ENCODE measurements at regions not wholly inside any gene's neighbourhood (a gene's known extent, or its start where the extent isn't known, plus 50 kb on each side); places are given as distances from the start of the nearest gene placed in this dataset.

DNA sequence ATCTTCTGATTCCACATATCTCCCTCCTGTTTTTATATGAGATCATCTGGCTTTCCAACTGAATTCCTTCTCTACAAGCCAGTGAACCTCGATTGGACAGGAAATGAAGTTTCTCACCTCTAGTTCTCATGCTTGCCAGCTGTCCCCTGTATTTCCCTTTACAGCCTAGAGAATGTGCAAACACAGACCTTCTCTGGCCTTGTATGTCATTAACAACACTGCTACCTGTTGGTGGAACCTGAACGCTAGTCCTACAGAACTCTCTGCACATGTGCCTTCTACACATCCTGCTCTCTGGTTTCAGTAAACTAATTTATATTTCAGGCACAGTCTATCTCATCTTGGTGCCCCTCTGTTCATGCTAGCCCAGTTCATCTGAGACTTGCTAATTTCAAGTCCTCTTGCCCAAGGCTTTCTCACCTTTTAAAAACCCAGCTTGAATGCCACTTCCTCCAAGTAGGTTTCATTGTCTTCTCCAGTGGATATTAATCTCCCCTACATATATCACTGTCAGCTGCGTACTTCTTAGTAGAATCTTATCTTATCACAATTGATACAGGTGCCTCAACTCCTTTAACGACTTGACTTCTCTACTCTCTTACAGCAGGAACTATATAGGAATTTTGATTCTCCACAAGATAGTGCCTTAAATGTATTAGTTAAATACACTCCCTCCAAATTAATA is 549.9 kb downstream of the PLPP3 start:
- DNase-seq: no peak

DNA sequence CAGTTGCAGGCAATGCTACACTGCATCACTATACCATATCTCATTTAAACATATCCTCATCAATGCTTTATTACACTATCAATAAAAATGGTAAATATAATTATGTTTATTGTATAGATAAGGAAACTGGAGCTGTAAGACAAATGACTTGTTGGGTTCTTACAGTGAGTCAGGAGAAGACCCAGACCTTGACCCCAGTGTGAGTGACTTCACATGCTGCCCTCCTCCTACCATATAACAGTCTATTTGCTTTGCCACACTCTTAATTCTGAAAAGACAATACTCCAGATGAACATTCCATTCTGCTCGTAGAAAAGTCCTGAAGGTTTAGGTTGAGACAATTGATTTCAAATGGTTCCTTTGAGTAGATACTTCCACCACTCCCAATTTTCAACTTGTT is 550.5 kb downstream of the PLPP3 start:
- no peak for DNase-seq

DNA sequence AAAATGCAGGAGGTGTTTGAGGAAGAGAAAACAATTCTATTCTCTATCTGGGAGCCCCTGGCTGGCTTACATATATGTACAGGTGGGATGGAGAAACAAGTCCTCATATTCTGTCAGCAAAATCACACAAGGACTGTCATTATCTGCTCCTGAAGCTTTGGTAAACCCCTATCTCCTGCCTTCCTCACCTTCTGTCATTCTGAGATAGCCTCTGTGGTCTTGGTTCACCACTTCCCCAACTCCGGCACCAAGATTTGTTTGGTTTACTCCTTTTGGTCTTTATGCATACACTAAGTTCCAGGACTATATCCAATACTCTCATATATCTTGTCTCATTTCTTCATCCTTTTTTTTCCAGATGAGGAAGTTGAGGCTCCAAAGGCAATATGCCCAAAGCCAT is 551.1 kb downstream of the PLPP3 start:
- no peak for DNase-seq

DNA sequence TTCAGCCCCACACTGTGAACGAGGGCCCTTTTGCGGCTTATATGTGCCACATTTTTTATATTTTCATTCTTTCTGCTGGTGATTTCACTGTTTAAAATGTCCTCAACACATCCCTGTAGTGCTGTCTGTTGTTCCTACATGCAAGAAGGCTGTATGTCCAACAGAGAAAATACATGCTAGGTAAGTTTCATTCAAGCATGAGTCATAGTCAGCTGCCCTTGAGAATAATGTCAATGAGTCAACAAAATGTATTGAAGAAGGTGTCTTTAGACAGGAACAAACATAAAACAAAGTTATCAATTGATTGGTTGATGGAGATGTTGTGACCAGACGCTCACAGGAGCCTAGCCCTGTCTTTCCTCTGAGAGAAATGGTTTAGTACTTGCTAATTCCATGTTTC is 553.4 kb downstream of the PLPP3 start:
- DNase-seq: no peak

DNA sequence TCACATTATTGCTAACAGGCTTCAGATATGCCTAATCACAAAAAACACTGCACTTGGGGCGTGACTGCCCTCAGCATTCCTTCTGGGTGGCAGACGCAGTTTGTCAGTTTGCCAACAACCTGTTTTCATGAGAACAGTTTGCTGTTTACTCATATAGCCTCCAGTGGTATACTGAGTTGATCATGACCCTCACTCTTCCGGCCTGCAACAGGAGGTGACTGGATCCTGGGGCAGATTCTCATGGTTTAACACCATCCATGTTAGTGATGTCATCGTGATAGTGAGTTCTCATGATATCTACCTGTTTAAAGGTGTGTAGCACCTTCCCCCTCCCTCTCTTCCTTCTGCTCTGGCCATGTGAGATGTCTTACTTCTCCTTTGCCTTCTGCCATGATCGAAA is 555.2 kb downstream of the PLPP3 start:
- no peak for DNase-seq

DNA sequence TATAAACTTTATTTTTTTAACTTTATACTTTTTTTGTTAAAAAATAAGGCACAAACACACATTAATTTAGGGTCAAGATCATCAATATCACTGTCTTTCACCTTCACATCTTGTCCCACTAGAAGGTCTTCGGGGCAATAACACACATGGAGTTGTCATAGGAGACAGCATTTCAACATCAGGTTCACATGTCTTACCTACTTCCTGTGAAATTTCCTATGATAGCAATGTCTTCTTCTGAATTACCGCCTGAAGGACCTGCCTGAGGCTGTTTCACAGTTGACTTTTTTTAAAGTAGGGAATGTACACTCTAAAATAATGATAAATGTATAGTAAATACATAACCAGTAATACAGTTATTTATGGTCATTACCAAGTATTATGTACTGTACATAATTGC is 559.4 kb downstream of the PLPP3 start:
- no peak for DNase-seq

DNA sequence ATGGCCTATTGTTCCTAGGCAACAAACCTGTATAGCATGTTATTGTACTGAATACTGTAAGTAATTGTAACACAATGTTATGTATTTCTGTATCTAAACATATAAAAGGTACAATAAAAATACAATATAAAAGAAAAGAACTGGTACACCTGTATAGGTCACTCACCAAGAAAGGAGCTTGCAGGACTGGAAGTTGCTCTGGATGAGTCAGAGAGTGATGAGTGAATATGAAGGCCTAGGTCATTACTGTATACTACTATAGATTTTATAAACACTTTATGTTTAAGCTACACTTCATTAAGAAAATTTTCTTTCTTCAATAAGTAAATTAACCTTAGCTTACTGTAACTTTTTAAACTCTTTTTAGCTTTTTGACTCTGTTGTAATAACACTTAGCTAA is 559.9 kb downstream of the PLPP3 start:
- DNase-seq: no peak

DNA sequence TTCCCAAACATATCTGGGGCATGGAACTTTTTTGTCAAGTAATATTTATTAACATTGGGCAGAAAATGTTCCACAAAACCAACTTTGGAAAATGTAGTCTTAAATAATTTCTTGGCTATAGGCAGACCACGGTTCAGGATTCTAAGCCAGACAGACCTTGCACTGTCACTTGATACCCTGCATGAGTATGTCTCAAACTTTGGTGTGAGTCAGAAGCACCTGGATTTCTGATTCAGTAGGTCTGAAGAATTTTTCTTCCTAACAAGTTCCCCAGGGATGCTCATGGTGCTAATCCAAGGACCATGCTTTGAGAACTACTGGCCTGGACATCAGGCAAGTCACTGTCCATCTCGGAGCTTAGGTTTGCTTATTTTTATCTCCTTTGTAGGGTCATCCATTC is 562.0 kb downstream of the PLPP3 start:
- no peak for DNase-seq

DNA sequence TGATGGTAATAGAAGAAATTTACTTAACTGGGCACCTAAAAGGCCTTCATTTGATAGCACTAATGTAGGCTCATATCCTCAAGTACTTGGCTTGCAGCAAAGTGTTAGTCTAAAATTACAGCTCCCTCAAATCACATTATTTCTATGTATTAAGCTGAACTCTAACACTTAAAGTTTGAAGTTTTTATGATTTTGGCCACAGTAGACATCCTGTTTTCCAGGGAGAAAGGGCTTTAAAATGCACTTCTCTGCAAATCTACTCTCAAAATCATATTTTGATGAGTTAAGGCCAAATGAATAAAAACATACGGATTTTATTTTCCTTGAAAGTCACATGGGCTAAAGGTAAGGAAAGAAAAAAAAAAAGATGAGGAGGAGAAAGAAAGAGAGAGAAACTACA is 575.5 kb downstream of the PLPP3 start:
- DNase-seq: no peak

DNA sequence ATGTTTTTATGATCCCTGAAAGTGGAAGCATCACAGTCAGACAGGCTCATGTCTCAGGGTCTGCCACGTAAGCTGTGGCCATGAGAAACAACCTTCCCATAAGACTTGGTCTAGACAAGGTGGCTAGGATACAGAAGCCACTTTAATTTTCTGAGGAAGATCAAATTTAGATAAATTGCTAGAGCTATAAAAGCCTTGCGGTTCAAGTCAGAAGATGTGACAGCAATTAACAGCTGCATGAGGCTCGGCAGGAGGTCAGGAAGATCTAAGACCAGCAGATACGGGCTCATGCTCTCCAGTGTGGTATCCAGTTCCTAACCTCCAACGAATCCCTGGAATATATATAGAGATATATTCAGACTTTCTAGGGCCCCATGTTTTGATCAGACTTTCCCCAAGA is 577.1 kb downstream of the PLPP3 start:
- peak; percentile 34 for DNase-seq

DNA sequence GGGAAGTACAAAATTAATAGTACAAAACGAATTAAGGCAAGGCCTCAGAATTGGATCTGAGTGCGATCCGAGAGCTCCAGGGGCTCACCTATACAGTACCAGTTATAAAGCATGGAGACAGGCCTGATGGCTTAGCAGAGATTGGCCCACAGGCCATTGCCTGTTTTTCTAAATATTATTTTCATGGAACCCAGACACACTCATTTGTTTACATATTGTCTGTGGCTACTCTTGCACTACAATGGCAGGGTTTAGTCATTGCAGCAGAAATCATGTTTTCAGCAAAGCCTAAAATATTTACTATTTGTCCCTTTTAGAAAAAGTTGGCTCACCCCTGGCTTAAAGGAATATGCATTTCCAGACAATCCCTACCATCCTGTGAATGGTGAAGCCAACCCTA is 578.9 kb downstream of the PLPP3 start:
- no peak for DNase-seq

DNA sequence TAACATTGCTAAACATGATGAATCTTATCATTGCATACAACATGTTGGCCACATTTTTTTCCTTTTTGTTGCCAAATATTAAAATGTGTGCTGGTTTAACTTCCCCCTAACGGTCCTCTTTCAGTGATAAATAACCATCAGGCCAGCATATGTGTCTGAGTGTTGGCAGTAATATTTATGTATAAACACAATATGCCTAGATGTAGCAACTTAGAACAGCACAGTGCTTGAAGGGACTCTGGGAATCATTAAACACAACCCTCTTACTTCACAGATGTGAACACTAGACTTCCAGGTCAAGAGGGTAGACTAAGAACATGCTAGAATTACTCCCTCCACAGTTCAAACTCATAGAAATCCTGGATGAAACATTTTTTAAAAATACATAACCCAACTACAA is 581.8 kb downstream of the PLPP3 start:
- DNase-seq: peak; percentile 42

DNA sequence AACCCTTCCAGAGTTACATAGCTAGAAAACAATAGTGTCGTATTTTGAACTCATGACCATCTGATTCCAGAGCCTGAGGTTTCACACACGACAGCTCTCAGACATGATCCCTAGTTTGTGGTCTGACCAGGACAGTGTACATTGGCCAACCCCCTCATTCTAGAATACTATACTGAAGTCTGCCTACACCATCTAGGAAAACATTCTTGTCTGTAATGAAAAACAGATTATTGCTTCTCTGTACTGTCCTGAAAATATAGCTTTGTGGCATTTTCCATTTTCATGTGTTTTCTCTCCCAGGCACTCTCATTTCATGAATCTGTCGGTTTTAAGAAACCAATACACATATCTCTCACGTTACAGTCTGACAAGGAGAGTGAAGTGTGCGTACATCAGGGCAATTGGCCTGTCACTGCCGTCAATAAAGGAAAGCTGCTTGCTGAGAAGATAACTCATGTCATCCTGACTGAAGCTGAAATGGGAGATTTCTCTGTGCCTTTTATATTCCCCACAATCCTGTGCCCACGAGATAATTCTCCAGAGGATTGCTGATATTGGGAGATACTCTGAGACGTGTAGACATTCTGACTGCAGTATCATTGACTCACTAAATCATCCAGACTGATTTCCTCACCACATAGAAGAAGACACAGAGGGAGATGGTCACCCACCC is 585.6 kb downstream of the PLPP3 start:
- no peak for DNase-seq

DNA sequence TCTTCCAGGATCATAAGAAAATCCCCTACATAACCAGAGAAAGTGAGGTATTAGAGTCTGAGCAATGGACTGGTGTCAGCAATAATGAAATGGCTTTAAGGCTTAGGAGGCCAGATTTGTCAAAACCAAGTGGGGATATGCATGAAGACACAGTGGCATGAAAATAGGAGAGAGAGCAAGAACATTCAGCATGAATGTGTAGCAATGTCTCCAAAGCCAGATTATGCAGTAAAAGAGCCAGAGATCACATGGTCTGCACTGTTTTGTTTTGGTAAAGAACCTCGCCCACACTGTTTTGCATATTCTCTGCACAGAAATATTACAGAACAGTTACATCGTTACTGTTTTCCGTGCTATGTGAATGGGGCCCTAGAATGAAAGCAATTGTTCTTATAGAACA is 589.4 kb downstream of the PLPP3 start:
- peak; percentile 18 for DNase-seq

DNA sequence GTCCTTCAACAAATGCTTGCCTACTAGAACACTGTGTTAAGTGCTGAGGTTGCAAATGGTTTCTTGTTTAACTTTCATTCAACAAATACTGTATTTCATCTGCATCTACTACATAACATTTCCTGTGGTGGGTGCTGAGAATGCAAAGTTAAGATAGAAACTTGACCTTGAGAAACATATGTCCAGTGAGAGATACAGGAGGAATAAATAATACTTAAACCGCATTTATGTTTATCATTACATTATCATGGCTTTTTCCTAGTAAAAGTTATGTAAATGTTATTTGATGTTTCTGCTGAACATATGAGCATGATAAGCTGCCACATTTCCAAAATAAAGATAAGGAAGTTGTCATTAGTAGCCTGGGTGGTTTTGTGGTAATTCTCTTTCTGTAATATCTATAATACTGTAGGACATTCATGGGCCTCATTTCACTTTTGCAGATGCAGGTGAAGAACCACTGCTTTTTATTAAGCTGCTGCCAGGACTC is 590.4 kb downstream of the PLPP3 start:
- no peak for DNase-seq

DNA sequence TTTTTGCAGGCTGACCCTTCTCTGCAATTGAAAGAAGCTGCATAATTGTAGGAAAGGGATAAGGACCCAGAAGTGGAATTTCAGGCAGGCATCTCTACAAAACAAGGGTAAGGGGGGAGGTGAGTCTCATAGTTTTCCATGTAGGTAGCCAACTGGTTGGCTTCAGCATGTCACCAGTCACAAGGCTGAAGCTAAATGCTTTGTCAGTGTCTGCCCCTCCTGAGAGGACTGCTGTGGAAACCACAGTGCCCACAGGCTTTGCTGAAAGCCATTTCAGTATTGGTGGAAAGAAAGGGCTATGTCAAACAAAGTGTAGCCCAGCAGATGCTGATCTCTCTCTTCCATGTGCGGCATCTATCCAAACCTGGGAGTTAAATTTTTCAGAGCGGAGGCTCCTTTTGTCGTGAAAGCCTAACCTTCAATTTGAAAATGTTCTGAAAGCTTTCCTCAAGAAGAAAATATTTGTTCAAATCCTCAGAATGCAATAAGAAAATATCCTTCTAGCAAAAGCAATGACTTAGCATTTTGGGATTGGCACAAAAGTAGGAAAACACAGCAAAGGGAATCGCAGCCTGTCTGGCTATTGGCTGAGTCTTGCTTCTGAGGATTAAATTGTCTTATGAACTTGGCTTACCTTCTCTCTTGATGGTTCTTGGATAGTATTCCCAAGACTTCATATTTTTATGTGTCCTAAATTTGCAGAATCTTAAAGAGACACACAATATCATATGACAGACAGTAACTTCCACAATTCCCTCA is 591.7 kb downstream of the PLPP3 start:
- peak; percentile 67 for DNase-seq

DNA sequence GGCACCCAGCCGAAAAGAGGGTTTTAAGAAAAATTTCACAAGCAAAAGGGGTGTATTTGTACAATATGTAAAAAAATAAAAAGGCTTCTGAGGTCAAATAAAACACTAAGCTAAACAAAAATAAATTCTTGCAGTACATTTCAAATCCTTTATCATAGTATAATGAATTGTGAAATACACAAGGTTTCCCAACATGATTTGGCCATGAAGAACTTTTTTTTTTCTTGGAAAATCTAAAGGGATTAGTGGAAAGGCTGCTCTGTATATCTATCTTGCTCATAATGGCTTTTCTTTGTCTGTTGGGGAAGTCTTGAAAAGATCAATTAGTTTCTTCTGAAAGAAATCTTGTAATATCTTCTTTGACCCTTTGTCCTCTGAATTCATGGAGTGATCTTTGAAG is 593.4 kb downstream of the PLPP3 start:
- DNase-seq: no peak

DNA sequence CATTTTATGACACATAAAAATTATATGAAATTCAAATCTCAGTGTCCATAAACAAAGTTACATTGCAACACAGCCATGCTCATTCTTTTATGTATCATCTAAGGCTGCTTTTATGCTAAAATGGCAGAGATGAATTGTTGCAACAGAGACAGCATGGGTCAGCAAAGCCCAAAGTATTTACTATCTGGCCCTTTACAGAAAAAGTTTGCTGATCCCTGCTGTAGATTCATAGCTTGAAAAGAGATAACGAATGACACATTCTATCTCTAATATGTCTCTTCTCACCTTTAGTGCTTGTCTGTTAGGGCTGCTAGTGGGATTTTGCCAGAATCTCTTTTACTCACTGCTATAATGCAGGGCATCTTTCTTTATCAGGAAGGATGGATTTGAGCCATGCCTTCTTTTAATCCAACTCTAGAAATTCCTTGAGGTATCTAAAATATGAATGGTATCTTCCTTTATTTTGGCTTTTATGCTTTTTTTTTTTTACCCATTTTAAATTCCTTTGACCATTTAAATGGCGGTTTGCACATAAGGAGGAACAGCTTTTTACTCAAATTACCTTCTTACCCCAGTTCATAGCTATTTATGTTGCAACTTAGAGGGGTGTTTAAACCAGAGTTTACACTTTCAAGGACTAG is 598.2 kb downstream of the PLPP3 start:
- no peak for DNase-seq

DNA sequence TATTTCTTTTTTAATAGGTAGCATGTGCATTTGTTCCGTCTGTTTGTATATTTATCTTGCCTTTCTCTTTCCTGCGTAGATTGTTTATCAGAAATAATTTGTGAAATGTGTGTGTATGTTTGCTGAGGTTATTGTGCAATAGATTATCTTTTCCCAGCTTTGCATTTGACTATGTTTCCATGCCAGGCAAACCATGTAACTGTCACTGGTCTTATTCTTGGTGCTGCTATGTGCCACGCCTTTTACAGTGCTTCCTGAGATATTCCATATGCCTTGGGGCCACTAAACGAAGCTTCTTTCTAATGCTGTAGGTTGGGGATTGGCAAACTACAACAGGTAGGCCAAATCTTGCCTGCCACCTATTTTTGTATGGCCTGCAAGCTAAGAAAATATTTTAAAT is 598.8 kb downstream of the PLPP3 start:
- no peak for DNase-seq

DNA sequence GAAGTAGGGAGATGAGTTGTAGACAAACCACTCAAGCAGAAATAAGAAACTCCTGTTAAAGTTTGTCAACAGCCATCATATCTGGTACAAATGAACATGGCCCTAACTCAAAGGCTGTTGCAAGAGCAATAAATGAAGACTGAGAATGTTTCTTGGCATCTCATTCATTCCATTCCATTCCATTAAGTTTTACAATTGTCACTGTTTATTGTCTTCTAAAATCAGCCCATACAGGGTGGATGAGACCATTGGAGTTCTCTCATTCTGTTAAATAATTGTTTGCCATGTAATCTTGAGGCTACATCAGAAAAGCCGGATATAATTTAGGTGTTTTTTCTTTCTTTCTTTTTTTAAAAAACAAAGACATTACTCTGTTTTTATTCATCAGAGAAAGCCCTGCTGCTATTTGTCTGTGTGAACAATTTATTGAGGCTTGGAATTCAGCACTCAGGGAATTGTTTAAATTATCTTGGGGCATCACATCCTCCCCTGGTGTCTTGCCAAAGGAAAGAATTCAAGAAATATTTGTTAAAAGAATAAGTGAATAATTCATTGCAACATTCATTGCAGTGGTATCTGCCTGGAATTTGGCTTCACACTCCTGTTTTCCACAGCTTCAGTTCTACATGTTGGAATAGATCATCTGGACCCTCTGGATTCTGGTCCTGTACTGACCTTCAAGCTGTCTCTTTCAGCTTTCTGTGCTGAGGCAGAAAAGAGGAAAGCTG is 604.5 kb downstream of the PLPP3 start:
- DNase-seq: no peak

DNA sequence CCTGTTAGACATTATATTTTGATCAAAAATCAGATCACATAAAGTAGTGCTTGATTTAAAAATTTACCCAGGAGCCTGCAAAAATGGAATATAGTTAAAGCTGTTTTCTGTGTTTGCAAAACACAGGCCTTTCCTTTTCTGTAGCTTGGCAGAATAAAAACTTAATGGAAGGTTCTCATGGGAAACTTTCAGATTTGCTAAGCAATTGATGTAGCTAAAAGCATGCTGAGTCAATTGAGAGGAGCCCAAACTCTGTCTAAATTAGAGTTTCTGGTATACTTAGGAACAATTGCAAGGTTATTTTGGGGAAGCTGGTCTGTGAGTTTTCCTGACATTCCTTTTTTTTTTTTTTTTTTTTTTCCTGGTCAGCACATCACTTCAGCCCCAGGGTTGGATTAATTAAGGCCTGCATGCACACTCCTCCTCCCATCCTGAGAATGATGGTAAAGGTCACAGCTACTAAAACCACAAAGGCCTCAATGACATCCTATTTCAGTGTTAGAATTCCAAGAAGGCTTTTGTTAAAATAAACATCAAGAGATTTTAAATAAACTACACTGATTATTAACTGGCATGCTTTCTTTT is 608.7 kb downstream of the PLPP3 start:
- DNase-seq: peak; percentile 52

DNA sequence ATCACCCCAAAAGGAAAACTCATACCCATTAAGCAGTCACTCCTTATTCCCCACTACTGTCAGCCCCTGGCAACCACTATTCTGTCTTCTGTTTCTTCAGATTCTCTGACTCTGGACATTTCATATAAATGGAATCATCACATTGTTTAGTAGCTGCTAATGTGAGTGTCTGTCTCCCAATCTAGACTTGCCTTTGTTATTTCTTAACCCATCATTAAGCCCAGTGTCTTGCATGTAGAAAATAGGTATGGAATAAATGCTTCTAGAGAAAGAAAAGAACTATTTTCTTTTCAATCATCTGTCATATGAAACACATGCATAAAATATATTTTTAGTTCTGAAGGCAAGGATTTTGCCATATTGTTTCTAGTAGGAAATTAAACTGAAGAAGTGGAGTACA is 610.0 kb downstream of the PLPP3 start:
- no peak for DNase-seq
